ENCODE measurements at regions not wholly inside any gene's neighbourhood (a gene's known extent, or its start where the extent isn't known, plus 50 kb on each side); places are given as distances from the start of the nearest gene placed in this dataset.
A peak's percentile ranks its signal among the peaks of the same experiment; 100 is the strongest.
"Not testable (repeated sequence)": the region's sequence is repeated elsewhere in the genome, so short reads cannot be mapped to it uniquely, and the experiment has no call there.

- H3K4me3 ChIP-seq (replicated peaks in 1 of 2; ENCODE audit: low read depth in 2 of 2, low read length in 2 of 2), result no peak overlapping the region
- DNase-seq (ENCODE audit: low read depth in 2 of 2), result no peak
- TF ChIP-seq, protein P1, sequence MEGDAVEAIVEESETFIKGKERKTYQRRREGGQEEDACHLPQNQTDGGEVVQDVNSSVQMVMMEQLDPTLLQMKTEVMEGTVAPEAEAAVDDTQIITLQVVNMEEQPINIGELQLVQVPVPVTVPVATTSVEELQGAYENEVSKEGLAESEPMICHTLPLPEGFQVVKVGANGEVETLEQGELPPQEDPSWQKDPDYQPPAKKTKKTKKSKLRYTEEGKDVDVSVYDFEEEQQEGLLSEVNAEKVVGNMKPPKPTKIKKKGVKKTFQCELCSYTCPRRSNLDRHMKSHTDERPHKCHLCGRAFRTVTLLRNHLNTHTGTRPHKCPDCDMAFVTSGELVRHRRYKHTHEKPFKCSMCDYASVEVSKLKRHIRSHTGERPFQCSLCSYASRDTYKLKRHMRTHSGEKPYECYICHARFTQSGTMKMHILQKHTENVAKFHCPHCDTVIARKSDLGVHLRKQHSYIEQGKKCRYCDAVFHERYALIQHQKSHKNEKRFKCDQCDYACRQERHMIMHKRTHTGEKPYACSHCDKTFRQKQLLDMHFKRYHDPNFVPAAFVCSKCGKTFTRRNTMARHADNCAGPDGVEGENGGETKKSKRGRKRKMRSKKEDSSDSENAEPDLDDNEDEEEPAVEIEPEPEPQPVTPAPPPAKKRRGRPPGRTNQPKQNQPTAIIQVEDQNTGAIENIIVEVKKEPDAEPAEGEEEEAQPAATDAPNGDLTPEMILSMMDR (IDR thresholded peaks at IDR 0.05; ENCODE audit: low read depth, low read length), result no peak
These were observed 400.1 kb downstream of the LNPK start for GRCh38 chr2:175601969-175602368.

DNA sequence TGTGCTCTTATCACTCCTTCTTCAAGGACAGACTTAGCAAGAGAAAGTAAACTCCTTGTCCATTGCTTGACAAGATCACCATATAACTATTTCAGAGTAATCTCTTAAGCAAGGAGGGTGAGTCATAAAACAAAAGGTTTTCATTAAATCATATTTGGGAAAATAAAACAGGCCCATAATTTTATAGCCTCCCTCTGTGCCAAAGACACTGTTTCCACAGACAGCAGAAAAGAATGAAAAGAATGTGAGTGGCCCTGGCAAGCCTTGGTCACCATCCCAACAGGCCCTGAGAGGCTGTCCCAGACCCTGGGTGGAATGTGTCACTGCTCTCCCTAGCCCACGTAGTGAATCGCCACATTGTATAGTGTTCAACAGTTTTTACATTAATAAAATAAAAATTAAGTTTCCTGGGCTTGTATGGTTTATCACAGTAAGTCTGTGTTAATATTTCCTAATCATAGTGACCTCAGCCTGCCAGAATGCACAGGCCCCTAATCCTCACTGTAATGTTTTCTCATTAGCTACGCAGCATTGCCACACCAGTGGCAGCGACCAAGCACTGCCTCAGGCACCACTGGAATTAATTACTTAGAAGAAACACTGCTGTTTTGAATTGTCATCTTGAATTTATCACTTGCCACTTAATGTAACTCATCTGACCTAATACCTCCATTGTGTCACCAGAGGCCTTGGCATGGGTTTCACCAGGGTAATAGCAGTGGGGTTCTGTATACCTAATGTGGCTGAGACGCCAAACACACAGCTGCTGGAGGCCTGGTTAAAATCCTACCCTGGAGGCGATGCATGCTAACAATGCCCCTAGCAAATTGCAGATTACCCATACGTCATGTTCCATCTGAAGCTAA is 401.9 kb downstream of the LNPK start:
- peak; percentile 1 to 28 for DNase-seq (ENCODE audit: low read depth in 2 of 2)
- no peak overlapping the region for H3K4me3 ChIP-seq (replicated peaks in 1 of 2; ENCODE audit: low read depth in 2 of 2, low read length in 2 of 2)
- TF ChIP-seq, protein P1 (IDR thresholded peaks at IDR 0.05; ENCODE audit: low read depth, low read length), result no peak

DNA sequence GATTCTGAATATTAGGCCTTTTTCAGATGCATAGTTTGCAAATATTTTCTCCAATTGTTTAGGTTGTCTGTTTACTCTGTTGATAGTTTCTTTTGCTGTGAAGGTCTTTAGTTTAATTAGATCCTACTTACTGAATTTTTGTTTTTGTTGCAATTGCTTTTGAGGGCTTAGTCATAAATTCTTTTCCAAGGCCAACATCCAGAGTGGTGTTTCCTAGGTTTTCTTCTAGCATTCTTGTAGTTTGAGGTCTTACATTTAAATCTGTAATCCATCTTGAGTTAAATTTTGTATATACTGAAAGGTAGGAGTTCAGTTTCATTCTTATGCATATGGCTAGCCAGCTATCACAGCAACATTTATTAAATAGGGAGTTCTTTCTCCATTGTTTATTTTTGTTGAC is 404.8 kb downstream of the LNPK start:
- TF ChIP-seq, protein P1 (IDR thresholded peaks at IDR 0.05; ENCODE audit: low read depth, low read length), result no peak
- DNase-seq (ENCODE audit: low read depth in 2 of 2), result peak in 1 of 2 donors; percentile 3
- no peak overlapping the region for H3K4me3 ChIP-seq (replicated peaks in 1 of 2; ENCODE audit: low read depth in 2 of 2, low read length in 2 of 2)

DNA sequence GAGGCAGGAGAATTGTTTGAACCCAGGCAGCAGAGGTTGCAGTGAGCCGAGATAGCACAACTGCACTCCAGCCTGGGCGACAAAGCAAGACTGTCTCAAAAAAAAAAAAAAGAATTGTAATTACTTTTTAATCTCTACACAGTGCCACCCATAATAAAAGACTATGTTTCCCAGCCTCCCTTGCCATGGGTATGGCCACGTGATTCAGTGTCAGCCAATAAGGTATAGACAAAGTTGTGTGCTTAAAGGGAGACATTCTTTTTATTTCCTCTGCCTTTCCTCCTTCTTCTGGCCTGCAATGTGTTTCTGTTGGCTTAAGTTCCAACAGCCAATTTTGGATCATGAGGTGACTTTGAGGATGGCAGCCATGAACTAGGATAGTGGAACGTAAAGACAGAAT is 406.9 kb downstream of the LNPK start:
- H3K4me3 ChIP-seq (replicated peaks in 1 of 2; ENCODE audit: low read depth in 2 of 2, low read length in 2 of 2), result no peak overlapping the region
- TF ChIP-seq, protein P1 (IDR thresholded peaks at IDR 0.05; ENCODE audit: low read depth, low read length), result no peak
- no peak for DNase-seq (ENCODE audit: low read depth in 2 of 2)

GRCh38 chr2:175593686-175594525 is 408.2 kb downstream of the LNPK start:
- DNase-seq (ENCODE audit: low read depth in 2 of 2), result not testable (repeated sequence)

DNA sequence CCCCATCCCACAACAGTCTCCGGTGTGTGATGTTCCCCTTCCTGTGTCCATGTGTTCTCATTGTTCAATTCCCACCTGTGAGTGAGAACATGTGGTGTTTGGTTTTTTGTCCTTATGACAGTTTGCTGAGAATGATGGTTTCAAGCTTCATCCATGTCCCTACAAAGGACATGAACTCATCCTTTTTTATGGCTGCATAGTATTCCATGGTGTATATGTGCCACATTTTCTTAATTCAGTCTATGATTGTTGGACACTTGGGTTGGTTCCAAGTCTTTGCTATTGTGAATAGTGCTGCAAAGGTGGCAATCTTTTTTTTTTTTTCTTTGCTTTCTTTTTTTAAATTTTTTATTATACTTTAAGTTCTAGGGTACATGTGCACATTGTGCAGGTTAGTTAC is 406.7 kb upstream of the ATP5MC3 start:
- not testable (repeated sequence) for DNase-seq (ENCODE audit: low read depth in 2 of 2); H3K4me3 ChIP-seq (replicated peaks in 1 of 2; ENCODE audit: low read depth in 2 of 2, low read length in 2 of 2)

More at GRCh38 chr2:175593686-175594525, 408.2 kb downstream of the LNPK start:
- not testable (repeated sequence) for H3K4me3 ChIP-seq (replicated peaks in 1 of 2; ENCODE audit: low read depth in 2 of 2, low read length in 2 of 2)

- TF ChIP-seq, protein P1 (IDR thresholded peaks at IDR 0.05; ENCODE audit: low read depth, low read length), result no peak
- no peak overlapping the region for H3K4me3 ChIP-seq (replicated peaks in 1 of 2; ENCODE audit: low read depth in 2 of 2, low read length in 2 of 2)
- DNase-seq (ENCODE audit: low read depth in 2 of 2), result no peak
These were observed 404.0 kb upstream of the ATP5MC3 start for GRCh38 chr2:175585496-175585895.

Measured in cardiac fibroblast (primary cell).